ENCODE measurements at regions not wholly inside any gene's neighbourhood (a gene's known extent, or its start where the extent isn't known, plus 50 kb on each side); places are given as distances from the start of the nearest gene placed in this dataset.

DNA sequence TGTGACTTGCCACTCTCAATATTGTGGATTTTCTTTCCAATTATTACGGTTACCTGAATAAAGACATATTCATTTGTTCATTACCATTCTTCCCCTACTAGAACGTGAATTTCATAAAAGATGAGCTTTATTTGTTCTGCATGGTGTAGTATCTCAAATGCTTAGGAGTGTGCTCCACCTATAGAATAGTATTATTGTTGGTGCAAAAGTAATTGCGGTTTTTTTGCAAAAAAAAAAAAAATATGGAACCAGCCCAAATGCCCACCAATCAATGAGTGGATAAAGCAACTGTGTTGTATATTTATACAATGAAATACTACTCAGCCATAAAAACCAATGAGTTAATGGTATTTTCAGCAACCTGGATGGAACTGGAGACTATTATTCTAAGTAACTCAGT is 525.5 kb upstream of the PRKX start:
- no peak overlapping the region for H3K9ac ChIP-seq (ENCODE audit: low read depth, low read length, poor library complexity, severe bottlenecking)
- no peaks in the 10 kb centered on the region for H3K36me3 ChIP-seq (ENCODE audit: insufficient read depth, low read length)
- no peak overlapping the region for H3K4me3 ChIP-seq (ENCODE audit: low read length, poor library complexity, severe bottlenecking)
- no peak overlapping the region for H3K4me2 ChIP-seq (ENCODE audit: low read depth, low read length, poor library complexity, severe bottlenecking)
- no peak for TF ChIP-seq EZH2phosphoT487 (IDR thresholded peaks at IDR 0.05; ENCODE audit: borderline replicate concordance)
- TF ChIP-seq, protein P1, sequence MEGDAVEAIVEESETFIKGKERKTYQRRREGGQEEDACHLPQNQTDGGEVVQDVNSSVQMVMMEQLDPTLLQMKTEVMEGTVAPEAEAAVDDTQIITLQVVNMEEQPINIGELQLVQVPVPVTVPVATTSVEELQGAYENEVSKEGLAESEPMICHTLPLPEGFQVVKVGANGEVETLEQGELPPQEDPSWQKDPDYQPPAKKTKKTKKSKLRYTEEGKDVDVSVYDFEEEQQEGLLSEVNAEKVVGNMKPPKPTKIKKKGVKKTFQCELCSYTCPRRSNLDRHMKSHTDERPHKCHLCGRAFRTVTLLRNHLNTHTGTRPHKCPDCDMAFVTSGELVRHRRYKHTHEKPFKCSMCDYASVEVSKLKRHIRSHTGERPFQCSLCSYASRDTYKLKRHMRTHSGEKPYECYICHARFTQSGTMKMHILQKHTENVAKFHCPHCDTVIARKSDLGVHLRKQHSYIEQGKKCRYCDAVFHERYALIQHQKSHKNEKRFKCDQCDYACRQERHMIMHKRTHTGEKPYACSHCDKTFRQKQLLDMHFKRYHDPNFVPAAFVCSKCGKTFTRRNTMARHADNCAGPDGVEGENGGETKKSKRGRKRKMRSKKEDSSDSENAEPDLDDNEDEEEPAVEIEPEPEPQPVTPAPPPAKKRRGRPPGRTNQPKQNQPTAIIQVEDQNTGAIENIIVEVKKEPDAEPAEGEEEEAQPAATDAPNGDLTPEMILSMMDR (conservative IDR thresholded peaks at IDR 0.05; ENCODE audit: low read length): no peak
- no peaks in the 10 kb centered on the region for H3F3A ChIP-seq (ENCODE audit: low read depth)
- H3K4me1 ChIP-seq (ENCODE audit: insufficient read depth, low read length, poor library complexity, severe bottlenecking): no peaks in the 10 kb centered on the region
- H3K27me3 ChIP-seq (ENCODE audit: insufficient read depth, low read length, poor library complexity, severe bottlenecking): no peaks in the 10 kb centered on the region
- no peaks in the 10 kb centered on the region; the same call in 1 of the 2 replicates for H3K9me3 ChIP-seq (ENCODE audit: insufficient read depth, low read depth, low read length)
- H3K9me2 ChIP-seq (replicated peaks; ENCODE audit: low read depth, low read length): no peaks in the 10 kb centered on the region
- H2AFZ ChIP-seq (ENCODE audit: low read length): no peak overlapping the region
- H3K79me2 ChIP-seq (ENCODE audit: insufficient read depth, low read length): no peaks in the 10 kb centered on the region
- no peaks in the 10 kb centered on the region for H4K20me1 ChIP-seq (ENCODE audit: insufficient read depth, low read length, poor library complexity, severe bottlenecking)

- Histone ChIP-seq H3K36me3 (ENCODE audit: insufficient read depth, low read length) (no peaks in the 10 kb centered on the region), H3K79me2 (ENCODE audit: insufficient read depth, low read length) (no peaks in the 10 kb centered on the region), H3K9me2 (replicated peaks; ENCODE audit: low read depth, low read length) (no peaks in the 10 kb centered on the region), H3K4me2 (ENCODE audit: low read depth, low read length, poor library complexity, severe bottlenecking) (no peak overlapping the region), H2AFZ (ENCODE audit: low read length) (no peak overlapping the region), H3K4me1 (ENCODE audit: insufficient read depth, low read length, poor library complexity, severe bottlenecking) (no peaks in the 10 kb centered on the region), H3K9ac (ENCODE audit: low read depth, low read length, poor library complexity, severe bottlenecking) (no peak overlapping the region), H3K27me3 (ENCODE audit: insufficient read depth, low read length, poor library complexity, severe bottlenecking) (no peaks in the 10 kb centered on the region), H3K4me3 (ENCODE audit: low read length, poor library complexity, severe bottlenecking) (no peak overlapping the region), H3K9me3 (ENCODE audit: insufficient read depth, low read depth, low read length) (no peaks in the 10 kb centered on the region), H3F3A (ENCODE audit: low read depth) (no peaks in the 10 kb centered on the region), H4K20me1 (ENCODE audit: insufficient read depth, low read length, poor library complexity, severe bottlenecking) (no peaks in the 10 kb centered on the region)
- TF ChIP-seq, protein P1 (conservative IDR thresholded peaks at IDR 0.05; ENCODE audit: low read length): no peak
- TF ChIP-seq EZH2phosphoT487 (IDR thresholded peaks at IDR 0.05; ENCODE audit: borderline replicate concordance): no peak
These were observed 511.6 kb upstream of the PRKX start for GRCh38 chrX:4225086-4225485.

DNA sequence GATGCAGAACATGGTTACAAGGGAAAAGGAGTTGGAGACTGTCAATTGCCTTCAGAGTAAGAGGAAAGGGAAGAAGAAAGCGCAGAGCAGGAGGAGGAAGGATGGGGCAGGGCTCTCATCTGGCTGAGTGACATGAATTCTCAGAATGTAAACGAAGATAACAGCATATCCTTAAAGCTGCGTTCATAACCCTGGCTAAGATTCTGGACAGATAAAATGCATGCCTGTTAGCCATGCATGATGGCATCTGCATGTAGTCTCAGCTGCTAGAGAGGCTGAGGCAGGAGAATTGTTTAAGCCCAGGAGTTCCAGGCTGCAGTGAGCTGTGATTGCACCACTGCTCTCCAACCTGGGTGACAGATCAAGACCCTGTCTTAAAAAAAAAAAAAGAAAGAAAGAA is 493.5 kb upstream of the PRKX start:
- Histone ChIP-seq H3K9me3 (ENCODE audit: insufficient read depth, low read depth, low read length) (no peaks in the 10 kb centered on the region), H3K4me1 (ENCODE audit: insufficient read depth, low read length, poor library complexity, severe bottlenecking) (no peaks in the 10 kb centered on the region), H2AFZ (ENCODE audit: low read length) (no peak overlapping the region), H3K36me3 (ENCODE audit: insufficient read depth, low read length) (no peaks in the 10 kb centered on the region), H3F3A (ENCODE audit: low read depth) (no peaks in the 10 kb centered on the region), H3K4me3 (ENCODE audit: low read length, poor library complexity, severe bottlenecking) (no peak overlapping the region), H3K79me2 (ENCODE audit: insufficient read depth, low read length) (no peaks in the 10 kb centered on the region), H3K4me2 (ENCODE audit: low read depth, low read length, poor library complexity, severe bottlenecking) (no peak overlapping the region), H3K9me2 (replicated peaks; ENCODE audit: low read depth, low read length) (no peaks in the 10 kb centered on the region), H3K9ac (ENCODE audit: low read depth, low read length, poor library complexity, severe bottlenecking) (no peak overlapping the region), H3K27me3 (ENCODE audit: insufficient read depth, low read length, poor library complexity, severe bottlenecking) (no peaks in the 10 kb centered on the region), H4K20me1 (ENCODE audit: insufficient read depth, low read length, poor library complexity, severe bottlenecking) (no peaks in the 10 kb centered on the region)
- no peak for TF ChIP-seq EZH2phosphoT487 (IDR thresholded peaks at IDR 0.05; ENCODE audit: borderline replicate concordance)
- TF ChIP-seq, protein P1 (conservative IDR thresholded peaks at IDR 0.05; ENCODE audit: low read length): no peak

Data from Loucy (cell line).